ENCODE measurements at regions not wholly inside any gene's neighbourhood (a gene's known extent, or its start where the extent isn't known, plus 50 kb on each side); places are given as distances from the start of the nearest gene placed in this dataset.

DNA sequence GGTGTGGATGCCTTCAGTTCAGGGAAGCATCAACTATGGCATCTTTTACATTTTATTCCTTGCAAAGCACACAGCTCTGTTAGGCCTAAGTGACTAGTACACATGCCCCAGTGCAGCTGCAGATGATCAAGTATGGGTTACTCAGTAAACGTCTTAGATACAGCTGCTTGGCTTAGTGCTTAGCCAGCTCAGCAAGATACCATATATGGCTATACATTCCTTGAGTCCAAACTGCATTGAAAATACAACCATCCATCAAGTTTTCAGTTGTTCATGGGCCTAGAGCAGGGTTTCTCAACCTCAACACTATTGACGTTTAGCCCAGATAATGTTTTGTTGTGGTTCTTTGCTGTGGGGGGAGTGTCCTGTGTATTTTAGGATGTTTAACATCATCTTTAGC, 769.9 kb downstream of the TSN start:
- no peak overlapping the region for H3K4me3 ChIP-seq
- H3K9ac ChIP-seq, result no peak overlapping the region
- H3K27me3 ChIP-seq, result no peaks in the 10 kb centered on the region
- no peak overlapping the region for H3K4me2 ChIP-seq
- no peak overlapping the region for H3K27ac ChIP-seq
- TF ChIP-seq Cebpa-rat (IDR thresholded peaks at IDR 0.05), result no peak
- H4K20me1 ChIP-seq, result no peaks in the 10 kb centered on the region
- no peaks in the 10 kb centered on the region for H3K36me3 ChIP-seq
- no peaks in the 10 kb centered on the region; a peak in 1 of 22 replicates for H3K9me3 ChIP-seq (replicated peaks in 1 of 11)
- H3K4me1 ChIP-seq, result no peaks in the 10 kb centered on the region

GRCh38 chr2:122528061-122528460, 772.6 kb downstream of the TSN start:
- no peaks in the 10 kb centered on the region for H3K36me3 ChIP-seq
- no peak for TF ChIP-seq Cebpa-rat (IDR thresholded peaks at IDR 0.05)
- no peaks in the 10 kb centered on the region; a peak in 1 of 22 replicates for H3K9me3 ChIP-seq (replicated peaks in 1 of 11)
- peaks cover 0 to 7% (median 0%) of the 10 kb centered on the region in 10 experiments; a peak in 2 of 20 replicates for H3K4me1 ChIP-seq
- no peak overlapping the region for H3K27ac ChIP-seq
- no peaks in the 10 kb centered on the region for H3K27me3 ChIP-seq
- no peak overlapping the region for H3K4me2 ChIP-seq
- H3K9ac ChIP-seq, result no peak overlapping the region
- no peaks in the 10 kb centered on the region for H4K20me1 ChIP-seq
- H3K4me3 ChIP-seq, result no peak overlapping the region

DNA sequence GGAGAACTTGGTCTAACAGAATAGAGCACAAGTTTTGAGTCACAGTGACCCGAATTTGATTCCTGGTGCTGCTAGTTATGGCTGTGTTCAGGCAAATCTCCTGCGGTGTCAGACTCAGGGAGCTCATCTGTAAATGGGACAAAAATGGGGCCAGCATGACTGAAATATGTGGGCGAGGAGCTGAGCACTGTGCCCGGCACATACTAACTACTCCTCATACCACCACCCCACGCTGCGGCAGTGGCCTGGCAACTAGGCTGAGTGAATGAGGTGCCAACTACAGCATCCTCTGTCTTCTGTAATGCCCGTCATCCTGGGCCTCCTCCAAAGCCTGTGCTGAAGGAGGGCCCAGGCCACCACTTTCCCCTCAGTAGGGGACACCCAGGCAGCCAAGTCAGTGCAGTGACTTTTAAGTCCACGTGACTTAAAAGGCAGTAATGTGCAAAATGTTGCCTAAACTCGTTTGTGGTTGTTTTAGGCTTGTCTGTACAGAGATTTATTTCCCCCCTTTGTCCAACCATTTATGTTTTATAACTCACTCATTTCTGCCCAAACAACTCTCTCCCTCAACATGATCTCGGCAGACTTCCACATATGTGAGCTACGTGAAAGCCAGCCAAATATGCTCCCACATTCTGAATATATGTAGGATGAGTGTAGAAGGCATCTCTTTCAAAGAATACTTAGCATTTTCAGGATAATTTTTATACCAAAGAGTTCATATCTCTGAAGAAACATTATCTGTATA, 773.7 kb downstream of the TSN start:
- Histone ChIP-seq H3K4me3 (no peak overlapping the region), H3K27ac (no peak overlapping the region), H3K4me2 (no peak overlapping the region), H3K9me3 (replicated peaks in 1 of 11) (no peaks in the 10 kb centered on the region; a peak in 1 of 22 replicates), H3K36me3 (no peaks in the 10 kb centered on the region), H3K4me1 (peaks cover 0 to 7% (median 0%) of the 10 kb centered on the region in 10 experiments; a peak in 2 of 20 replicates), H3K27me3 (no peaks in the 10 kb centered on the region), H4K20me1 (no peaks in the 10 kb centered on the region), H3K9ac (no peak overlapping the region)
- TF ChIP-seq Cebpa-rat (IDR thresholded peaks at IDR 0.05), result no peak

DNA sequence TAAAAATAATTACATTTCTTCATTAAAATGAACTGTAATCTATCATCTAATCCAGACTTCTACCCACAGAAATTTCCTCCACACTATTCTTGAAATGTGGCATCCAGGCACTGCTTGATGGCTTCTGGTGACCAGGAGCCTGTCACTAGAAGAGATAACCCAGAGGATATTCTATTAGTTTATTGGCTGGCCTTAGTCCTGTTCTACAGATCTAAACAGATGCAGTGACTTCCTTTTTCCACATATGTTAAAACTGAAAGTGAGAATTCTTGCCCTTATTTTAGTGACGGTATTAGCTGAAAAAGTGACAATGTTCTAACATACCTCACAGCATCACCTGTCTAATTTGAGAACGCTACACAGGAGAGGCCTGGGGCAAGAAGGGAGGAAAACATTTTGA, 775.4 kb downstream of the TSN start:
- Histone ChIP-seq H3K4me3 (no peak overlapping the region), H3K27ac (no peak overlapping the region), H3K27me3 (no peaks in the 10 kb centered on the region), H3K9ac (peak overlapping the region in 1 of 11 experiments; percentile 40; a peak in 1 of 22 replicates), H4K20me1 (no peaks in the 10 kb centered on the region), H3K9me3 (replicated peaks in 1 of 11) (no peaks in the 10 kb centered on the region; a peak in 1 of 22 replicates), H3K4me1 (peaks cover 0 to 7% (median 0%) of the 10 kb centered on the region in 10 experiments; a peak in 2 of 20 replicates), H3K36me3 (no peaks in the 10 kb centered on the region), H3K4me2 (peak overlapping the region in 9 of 11 experiments; percentile 5 to 49 (median 31); a peak in 8 of 22 replicates)
- TF ChIP-seq Cebpa-rat (IDR thresholded peaks at IDR 0.05), result no peak

- Histone ChIP-seq H3K9ac (peak overlapping the region in 1 of 11 experiments; percentile 40; a peak in 1 of 22 replicates), H3K4me2 (peak overlapping the region in 9 of 11 experiments; percentile 5 to 49 (median 31); a peak in 8 of 22 replicates), H4K20me1 (no peaks in the 10 kb centered on the region), H3K36me3 (no peaks in the 10 kb centered on the region), H3K4me1 (peaks cover 0 to 7% (median 0%) of the 10 kb centered on the region in 10 experiments; a peak in 2 of 20 replicates), H3K27ac (no peak overlapping the region), H3K27me3 (no peaks in the 10 kb centered on the region), H3K4me3 (no peak overlapping the region), H3K9me3 (replicated peaks in 1 of 11) (no peaks in the 10 kb centered on the region; a peak in 1 of 22 replicates)
- TF ChIP-seq Cebpa-rat (IDR thresholded peaks at IDR 0.05), result no peak
These were observed 776.0 kb downstream of the TSN start for GRCh38 chr2:122531290-122532071.

GRCh38 chr2:122532072-122532344, 776.6 kb downstream of the TSN start:
- H3K9me3 ChIP-seq (replicated peaks in 1 of 11), result no peaks in the 10 kb centered on the region; a peak in 1 of 22 replicates
- no peak overlapping the region for H3K27ac ChIP-seq
- TF ChIP-seq Cebpa-rat (IDR thresholded peaks at IDR 0.05), result no peak
- peaks cover 0 to 7% (median 0%) of the 10 kb centered on the region in 10 experiments; a peak in 4 of 20 replicates for H3K4me1 ChIP-seq
- H3K4me2 ChIP-seq, result 0 out of 22 replicates have a peak overlapping the region, but pooled peaks of 1 of the 11 experiments have one; percentile 46
- no peaks in the 10 kb centered on the region for H4K20me1 ChIP-seq
- H3K27me3 ChIP-seq, result no peaks in the 10 kb centered on the region
- no peak overlapping the region for H3K9ac ChIP-seq
- H3K36me3 ChIP-seq, result no peaks in the 10 kb centered on the region
- H3K4me3 ChIP-seq, result no peak overlapping the region

DNA sequence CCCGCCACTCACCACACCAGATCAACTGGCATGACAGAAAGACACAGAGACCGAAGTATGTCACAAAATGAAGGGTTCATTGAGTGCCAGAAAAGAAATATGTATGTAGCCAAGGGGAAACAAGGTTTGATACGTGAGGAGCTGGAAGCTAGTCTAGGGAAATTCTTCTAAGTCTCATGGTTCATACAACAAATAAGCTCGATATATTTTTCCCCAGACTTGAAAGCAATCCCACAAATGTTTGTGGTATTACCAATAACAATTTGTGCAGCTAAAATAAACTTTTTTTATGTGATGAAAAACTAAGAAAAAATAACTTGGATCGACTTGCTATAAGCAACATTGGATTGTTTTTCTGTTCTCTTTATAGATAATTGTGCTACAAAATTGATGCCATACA, 777.0 kb downstream of the TSN start:
- H3K9me3 ChIP-seq (replicated peaks in 1 of 11), result no peaks in the 10 kb centered on the region; a peak in 1 of 22 replicates
- H4K20me1 ChIP-seq, result no peaks in the 10 kb centered on the region
- H3K4me2 ChIP-seq, result no peak overlapping the region
- H3K36me3 ChIP-seq, result no peaks in the 10 kb centered on the region
- TF ChIP-seq Cebpa-rat (IDR thresholded peaks at IDR 0.05), result no peak
- H3K4me1 ChIP-seq, result peaks cover 0 to 10% (median 0%) of the 10 kb centered on the region in 10 experiments; a peak in 6 of 20 replicates
- H3K27ac ChIP-seq, result no peak overlapping the region
- no peaks in the 10 kb centered on the region for H3K27me3 ChIP-seq
- H3K4me3 ChIP-seq, result no peak overlapping the region
- no peak overlapping the region for H3K9ac ChIP-seq

- Histone ChIP-seq H3K9me3 (replicated peaks in 1 of 11) (no peaks in the 10 kb centered on the region), H3K4me3 (no peak overlapping the region), H3K4me2 (no peak overlapping the region), H3K9ac (no peak overlapping the region), H3K4me1 (peaks cover 12 to 33% (median 20%) of the 10 kb centered on the region in 10 experiments), H3K27me3 (no peaks in the 10 kb centered on the region), H3K36me3 (no peaks in the 10 kb centered on the region), H3K27ac (no peak overlapping the region), H4K20me1 (no peaks in the 10 kb centered on the region)
- TF ChIP-seq Cebpa-rat (IDR thresholded peaks at IDR 0.05), result no peak
These were observed 780.6 kb downstream of the TSN start for GRCh38 chr2:122535960-122536505.

GRCh38 chr2:122539311-122539710, 783.9 kb downstream of the TSN start:
- Histone ChIP-seq H4K20me1 (no peaks in the 10 kb centered on the region), H3K9ac (no peak overlapping the region), H3K36me3 (no peaks in the 10 kb centered on the region), H3K27ac (peak overlapping the region in 6 of 11 experiments; percentile 2 to 60 (median 26); a peak in 8 of 22 replicates), H3K4me2 (peak overlapping the region in 10 of 11 experiments; percentile 5 to 78 (median 62); a peak in 17 of 22 replicates), H3K9me3 (replicated peaks in 1 of 11) (no peaks in the 10 kb centered on the region), H3K4me1 (peaks cover 15 to 47% (median 29%) of the 10 kb centered on the region in 10 experiments), H3K4me3 (0 out of 20 replicates have a peak overlapping the region, but pooled peaks of 1 of the 10 experiments have one; percentile 19), H3K27me3 (no peaks in the 10 kb centered on the region)
- no peak for TF ChIP-seq Cebpa-rat (IDR thresholded peaks at IDR 0.05)

Data from BLaER1 treated with 17β-estradiol and CSF1 and Interleukin-3, amounts not matched to agents 10 nM and 100 nM (cell line).